Astrocyte of the spinal cord (primary cell): ENCODE measurements at regions not wholly inside any gene's neighbourhood (a gene's known extent, or its start where the extent isn't known, plus 50 kb on each side); places are given as distances from the start of the nearest gene placed in this dataset.
A peak's percentile ranks its signal among the peaks of the same experiment; 100 is the strongest.

Experiments used
- DNase-seq: peaks from one replicate; pipeline ENCODE4 v3.0.0; 2011; ENCODE audit warnings: low read depth, low spot score
- H3K4me3 ChIP-seq: 2 replicates; pipeline ENCODE4 v1.5.1; 2011; ENCODE audit warnings: low read depth, mild to moderate bottlenecking, low read length, moderate library complexity
- in situ Hi-C: cut with HindIII; loops from 2 replicates; pipeline ENCODE4 v1.10.0; 2017; ENCODE audit warnings: low sequenced_read_pairs
- TF ChIP-seq, protein P1 (sequence below): IDR thresholded peaks from 2 replicates; pipeline ENCODE4 v1.5.1; 2012; ENCODE audit warnings: low read depth, mild to moderate bottlenecking, low read length, inconsistent platforms

DNA sequence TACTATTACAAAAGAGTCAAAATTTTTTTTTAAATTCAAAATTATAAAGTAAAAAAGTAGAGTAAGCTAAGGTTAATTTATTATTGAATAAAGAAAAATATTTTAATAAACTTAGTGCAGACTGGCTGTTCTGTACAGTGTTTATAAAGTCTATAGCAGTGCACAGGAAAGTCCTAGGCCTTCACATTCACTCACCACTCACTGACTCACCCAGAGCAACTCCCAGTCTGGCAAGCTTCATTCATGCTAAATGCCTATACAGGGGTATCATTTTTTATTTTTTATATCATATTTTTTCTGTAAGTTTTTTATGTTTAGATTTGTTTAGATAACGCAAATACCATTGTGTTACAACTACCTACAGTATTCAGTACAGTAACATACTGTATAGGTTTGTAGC, 700.7 kb upstream of the GRAMD2B start:
- H3K4me3 ChIP-seq: no peak overlapping the region
- TF ChIP-seq, protein P1, sequence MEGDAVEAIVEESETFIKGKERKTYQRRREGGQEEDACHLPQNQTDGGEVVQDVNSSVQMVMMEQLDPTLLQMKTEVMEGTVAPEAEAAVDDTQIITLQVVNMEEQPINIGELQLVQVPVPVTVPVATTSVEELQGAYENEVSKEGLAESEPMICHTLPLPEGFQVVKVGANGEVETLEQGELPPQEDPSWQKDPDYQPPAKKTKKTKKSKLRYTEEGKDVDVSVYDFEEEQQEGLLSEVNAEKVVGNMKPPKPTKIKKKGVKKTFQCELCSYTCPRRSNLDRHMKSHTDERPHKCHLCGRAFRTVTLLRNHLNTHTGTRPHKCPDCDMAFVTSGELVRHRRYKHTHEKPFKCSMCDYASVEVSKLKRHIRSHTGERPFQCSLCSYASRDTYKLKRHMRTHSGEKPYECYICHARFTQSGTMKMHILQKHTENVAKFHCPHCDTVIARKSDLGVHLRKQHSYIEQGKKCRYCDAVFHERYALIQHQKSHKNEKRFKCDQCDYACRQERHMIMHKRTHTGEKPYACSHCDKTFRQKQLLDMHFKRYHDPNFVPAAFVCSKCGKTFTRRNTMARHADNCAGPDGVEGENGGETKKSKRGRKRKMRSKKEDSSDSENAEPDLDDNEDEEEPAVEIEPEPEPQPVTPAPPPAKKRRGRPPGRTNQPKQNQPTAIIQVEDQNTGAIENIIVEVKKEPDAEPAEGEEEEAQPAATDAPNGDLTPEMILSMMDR: no peak
- peak; percentile 29 for DNase-seq
- in situ Hi-C loops: no loop called here

DNA sequence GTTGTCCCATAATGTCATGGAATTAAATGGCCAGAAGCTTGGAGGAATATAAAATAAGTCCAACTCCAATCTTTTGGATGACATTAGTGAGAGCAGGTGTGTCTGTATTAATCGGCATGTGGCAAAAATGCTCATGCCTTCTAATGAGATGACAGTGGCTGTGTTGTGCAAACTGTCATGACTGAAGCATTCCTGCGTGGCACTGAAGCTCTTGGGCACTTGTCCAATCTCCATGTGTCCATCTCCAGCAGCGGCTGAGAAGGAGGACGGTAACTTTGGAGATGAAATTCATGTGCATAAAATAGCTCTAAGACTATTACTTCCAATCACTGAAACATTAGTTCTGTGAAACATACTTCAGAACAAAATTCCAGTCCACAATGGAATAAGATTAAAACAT, 697.5 kb upstream of the GRAMD2B start:
- TF ChIP-seq, protein P1: no peak
- in situ Hi-C loops: no loop called here
- H3K4me3 ChIP-seq: no peak overlapping the region
- no peak for DNase-seq

DNA sequence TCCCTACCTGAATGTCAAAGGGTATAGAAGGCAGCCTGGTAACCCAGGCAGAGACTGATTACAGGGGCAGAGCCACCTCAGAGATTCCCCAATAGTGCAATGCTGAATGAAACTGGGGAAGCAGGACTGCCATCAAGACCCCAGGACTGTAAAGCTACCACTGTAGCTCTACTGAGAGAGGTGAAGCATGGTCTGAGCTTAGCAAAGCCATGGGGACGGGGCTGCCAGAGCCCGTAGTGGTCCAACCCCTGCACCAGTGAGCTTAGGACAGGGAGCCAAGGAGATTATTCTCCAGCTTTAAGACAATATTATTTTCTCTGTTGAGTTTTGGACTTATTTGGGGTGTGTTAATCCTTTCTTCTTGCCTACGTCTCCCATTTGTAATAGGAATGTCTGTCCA, 679.3 kb upstream of the GRAMD2B start:
- in situ Hi-C loops: no loop called here
- no peak overlapping the region for H3K4me3 ChIP-seq
- TF ChIP-seq, protein P1: no peak
- DNase-seq: no peak

DNA sequence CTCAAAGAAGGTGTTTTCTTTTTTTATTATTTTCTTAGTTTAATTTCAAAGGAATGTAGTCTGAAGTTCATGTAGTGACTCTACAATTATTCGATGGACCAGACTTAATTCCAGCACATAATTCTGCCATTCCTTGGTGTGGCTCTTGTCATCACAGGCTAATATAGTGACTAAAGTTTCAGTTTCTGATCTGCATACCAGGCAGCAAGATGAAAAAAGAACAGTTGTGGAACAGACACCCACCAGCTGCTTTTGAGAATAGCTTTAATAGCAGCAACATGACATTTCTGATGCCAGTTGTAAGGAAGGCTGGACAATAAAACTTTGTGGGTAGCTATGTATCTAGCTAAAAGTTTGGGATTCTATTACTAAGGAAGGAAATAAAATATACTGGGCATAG, 676.3 kb upstream of the GRAMD2B start:
- in situ Hi-C loops: no loop called here
- TF ChIP-seq, protein P1: no peak
- H3K4me3 ChIP-seq: no peak overlapping the region
- no peak for DNase-seq

DNA sequence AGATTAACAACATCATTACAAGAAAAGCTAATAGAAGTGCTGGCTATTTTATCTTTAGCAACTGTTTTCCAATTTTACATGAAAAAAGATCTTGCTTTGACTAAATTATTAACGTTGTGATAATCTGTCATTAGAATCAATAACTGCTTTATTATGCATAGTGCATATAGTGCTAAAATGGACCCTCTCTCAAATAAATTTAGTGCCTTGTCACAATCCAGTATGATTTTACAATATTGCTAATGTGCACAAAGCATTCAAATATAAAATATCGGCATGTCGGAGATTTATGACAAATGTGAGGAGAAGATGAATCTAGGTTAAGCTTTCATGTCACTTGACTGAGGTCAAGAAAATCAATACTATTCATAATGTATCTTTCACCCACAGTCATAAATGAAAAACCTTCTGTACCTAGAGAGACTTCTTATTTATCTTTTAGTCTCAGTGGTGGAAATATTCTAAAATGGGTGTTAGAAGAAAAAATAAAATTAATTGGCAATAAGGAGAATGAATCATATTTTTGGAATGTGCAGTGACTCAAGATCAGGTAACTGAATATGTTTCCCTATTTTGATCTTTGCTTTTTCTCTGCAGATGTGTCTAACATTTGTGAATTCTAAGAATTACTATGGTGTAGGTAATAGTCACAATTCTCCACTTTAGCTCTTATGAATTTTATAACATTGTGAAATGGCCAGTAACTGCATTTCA, 672.9 kb upstream of the GRAMD2B start:
- H3K4me3 ChIP-seq: no peak overlapping the region
- in situ Hi-C loops: no loop called here
- TF ChIP-seq, protein P1: no peak
- no peak for DNase-seq

DNA sequence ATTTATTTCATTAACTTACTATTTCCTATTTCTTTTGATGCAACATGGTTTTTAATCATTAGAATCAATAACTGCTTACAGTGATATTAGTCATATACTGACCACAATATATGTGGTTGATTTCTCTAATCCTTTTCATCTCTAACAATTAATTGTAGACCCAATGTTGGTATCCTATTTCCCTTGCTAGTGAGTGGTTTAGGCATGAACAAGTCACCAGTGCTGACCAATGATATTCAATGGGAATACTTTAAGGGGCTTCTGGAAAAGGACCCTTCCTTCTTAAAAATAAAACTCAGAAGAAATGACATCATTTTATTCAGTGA, 672.4 kb upstream of the GRAMD2B start:
- H3K4me3 ChIP-seq: no peak overlapping the region
- in situ Hi-C loops: no loop called here
- TF ChIP-seq, protein P1: no peak
- DNase-seq: no peak
